ENCODE measurements at regions not wholly inside any gene's neighbourhood (a gene's known extent, or its start where the extent isn't known, plus 50 kb on each side); places are given as distances from the start of the nearest gene placed in this dataset.

- H3F3A ChIP-seq (ENCODE audit: insufficient read depth, low read length, poor library complexity, severe bottlenecking) = no peaks in the 10 kb centered on the region
- no peak overlapping the region for H2AFZ ChIP-seq (ENCODE audit: low read depth, low read length)
- H3K9me2 ChIP-seq (ENCODE audit: insufficient read depth, low read length) = peaks cover 2% of the 10 kb centered on the region
- H4K20me1 ChIP-seq (ENCODE audit: insufficient read depth) = no peaks in the 10 kb centered on the region
- no peaks in the 10 kb centered on the region for H3K36me3 ChIP-seq (ENCODE audit: insufficient read depth, low read length)
- no peak overlapping the region for H3K27ac ChIP-seq (ENCODE audit: low read length)
- no peaks in the 10 kb centered on the region for H3K9me3 ChIP-seq (ENCODE audit: low read length)
- TF ChIP-seq EP300 (conservative IDR thresholded peaks at IDR 0.05; ENCODE audit: poor library complexity, severe bottlenecking) = no peak
- no peak for TF ChIP-seq POLR2AphosphoS5 (IDR thresholded peaks at IDR 0.05)
- no peak for TF ChIP-seq RAD21 (conservative IDR thresholded peaks at IDR 0.05)
- TF ChIP-seq, protein P1, sequence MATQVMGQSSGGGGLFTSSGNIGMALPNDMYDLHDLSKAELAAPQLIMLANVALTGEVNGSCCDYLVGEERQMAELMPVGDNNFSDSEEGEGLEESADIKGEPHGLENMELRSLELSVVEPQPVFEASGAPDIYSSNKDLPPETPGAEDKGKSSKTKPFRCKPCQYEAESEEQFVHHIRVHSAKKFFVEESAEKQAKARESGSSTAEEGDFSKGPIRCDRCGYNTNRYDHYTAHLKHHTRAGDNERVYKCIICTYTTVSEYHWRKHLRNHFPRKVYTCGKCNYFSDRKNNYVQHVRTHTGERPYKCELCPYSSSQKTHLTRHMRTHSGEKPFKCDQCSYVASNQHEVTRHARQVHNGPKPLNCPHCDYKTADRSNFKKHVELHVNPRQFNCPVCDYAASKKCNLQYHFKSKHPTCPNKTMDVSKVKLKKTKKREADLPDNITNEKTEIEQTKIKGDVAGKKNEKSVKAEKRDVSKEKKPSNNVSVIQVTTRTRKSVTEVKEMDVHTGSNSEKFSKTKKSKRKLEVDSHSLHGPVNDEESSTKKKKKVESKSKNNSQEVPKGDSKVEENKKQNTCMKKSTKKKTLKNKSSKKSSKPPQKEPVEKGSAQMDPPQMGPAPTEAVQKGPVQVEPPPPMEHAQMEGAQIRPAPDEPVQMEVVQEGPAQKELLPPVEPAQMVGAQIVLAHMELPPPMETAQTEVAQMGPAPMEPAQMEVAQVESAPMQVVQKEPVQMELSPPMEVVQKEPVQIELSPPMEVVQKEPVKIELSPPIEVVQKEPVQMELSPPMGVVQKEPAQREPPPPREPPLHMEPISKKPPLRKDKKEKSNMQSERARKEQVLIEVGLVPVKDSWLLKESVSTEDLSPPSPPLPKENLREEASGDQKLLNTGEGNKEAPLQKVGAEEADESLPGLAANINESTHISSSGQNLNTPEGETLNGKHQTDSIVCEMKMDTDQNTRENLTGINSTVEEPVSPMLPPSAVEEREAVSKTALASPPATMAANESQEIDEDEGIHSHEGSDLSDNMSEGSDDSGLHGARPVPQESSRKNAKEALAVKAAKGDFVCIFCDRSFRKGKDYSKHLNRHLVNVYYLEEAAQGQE (IDR thresholded peaks at IDR 0.05; ENCODE audit: borderline replicate concordance) = no peak
- TF ChIP-seq SMC3 (conservative IDR thresholded peaks at IDR 0.05; ENCODE audit: poor library complexity) = no peak
- TF ChIP-seq TAF1 (IDR thresholded peaks at IDR 0.05; ENCODE audit: low read depth) = no peak
- TF ChIP-seq MXI1 (conservative IDR thresholded peaks at IDR 0.05; ENCODE audit: poor library complexity, severe bottlenecking) = no peak
- no peak for TF ChIP-seq EZH2 (IDR thresholded peaks at IDR 0.05; ENCODE audit: borderline replicate concordance, insufficient read depth, low read length, poor library complexity, severe bottlenecking)
- no peak for TF ChIP-seq CTCF (IDR thresholded peaks at IDR 0.05; ENCODE audit: poor library complexity, severe bottlenecking)
- H3K9ac ChIP-seq (ENCODE audit: low read length) = no peak overlapping the region
- H3K4me2 ChIP-seq (ENCODE audit: low read length) = no peak overlapping the region
- H3K27me3 ChIP-seq (ENCODE audit: insufficient read depth, low read depth, low read length) = no peaks in the 10 kb centered on the region
- H3K4me3 ChIP-seq (ENCODE audit: low read length) = no peak overlapping the region
- no peaks in the 10 kb centered on the region for H3K79me2 ChIP-seq (replicated peaks; ENCODE audit: insufficient read depth, low read length)
Observed at GRCh38 chr11:128269466-128269865, 317.9 kb downstream of the ETS1 start.

- H3K79me2 ChIP-seq (replicated peaks; ENCODE audit: insufficient read depth, low read length) = no peaks in the 10 kb centered on the region
- H3K27me3 ChIP-seq (ENCODE audit: insufficient read depth, low read depth, low read length) = no peaks in the 10 kb centered on the region
- H3K9me3 ChIP-seq (ENCODE audit: low read length) = no peaks in the 10 kb centered on the region
- no peak overlapping the region for H3K9ac ChIP-seq (ENCODE audit: low read length)
- H3F3A ChIP-seq (ENCODE audit: insufficient read depth, low read length, poor library complexity, severe bottlenecking) = no peaks in the 10 kb centered on the region
- peaks cover 2% of the 10 kb centered on the region for H3K9me2 ChIP-seq (ENCODE audit: insufficient read depth, low read length)
- no peak overlapping the region for H2AFZ ChIP-seq (ENCODE audit: low read depth, low read length)
- H3K36me3 ChIP-seq (ENCODE audit: insufficient read depth, low read length) = no peaks in the 10 kb centered on the region
- H3K4me3 ChIP-seq (ENCODE audit: low read length) = no peak overlapping the region
- no peak overlapping the region for H3K4me2 ChIP-seq (ENCODE audit: low read length)
- no peak overlapping the region for H3K27ac ChIP-seq (ENCODE audit: low read length)
- H4K20me1 ChIP-seq (ENCODE audit: insufficient read depth) = no peaks in the 10 kb centered on the region
- TF ChIP-seq CTCF (IDR thresholded peaks at IDR 0.05; ENCODE audit: poor library complexity, severe bottlenecking) (no peak), TAF1 (IDR thresholded peaks at IDR 0.05; ENCODE audit: low read depth) (no peak), POLR2AphosphoS5 (IDR thresholded peaks at IDR 0.05) (no peak), EZH2 (IDR thresholded peaks at IDR 0.05; ENCODE audit: borderline replicate concordance, insufficient read depth, low read length, poor library complexity, severe bottlenecking) (no peak), SMC3 (conservative IDR thresholded peaks at IDR 0.05; ENCODE audit: poor library complexity) (no peak), RAD21 (conservative IDR thresholded peaks at IDR 0.05) (no peak), EP300 (conservative IDR thresholded peaks at IDR 0.05; ENCODE audit: poor library complexity, severe bottlenecking) (no peak), MXI1 (conservative IDR thresholded peaks at IDR 0.05; ENCODE audit: poor library complexity, severe bottlenecking) (no peak)
- TF ChIP-seq, protein P1 (IDR thresholded peaks at IDR 0.05; ENCODE audit: borderline replicate concordance) = no peak
Observed at GRCh38 chr11:128266893-128267292, 320.5 kb downstream of the ETS1 start.
